ENCODE measurements at regions not wholly inside any gene's neighbourhood (a gene's known extent, or its start where the extent isn't known, plus 50 kb on each side); places are given as distances from the start of the nearest gene placed in this dataset.

DNA sequence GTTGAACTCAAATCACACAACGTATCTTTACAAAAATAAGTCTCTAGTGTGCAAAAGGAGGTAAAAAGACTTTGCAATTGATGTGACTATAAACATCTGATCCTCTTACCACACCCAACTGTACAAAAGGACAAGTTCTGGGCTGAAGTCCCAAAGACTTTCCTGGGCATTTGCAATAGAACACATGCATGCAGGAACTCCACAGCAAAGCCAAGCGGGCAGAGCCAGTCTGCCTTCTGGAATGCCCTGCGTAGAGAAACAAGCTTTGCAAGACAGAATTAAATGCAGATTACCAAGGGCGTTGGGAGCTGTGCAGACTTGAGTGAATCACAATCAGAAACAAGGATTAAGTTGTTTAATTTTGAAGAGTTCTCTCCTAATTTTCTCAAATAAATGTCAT lies 208.4 kb upstream of the ZNF521 start:
- no peak for TF ChIP-seq EZH2 (IDR thresholded peaks at IDR 0.05; ENCODE audit: insufficient read depth, poor library complexity, severe bottlenecking)
- no peak for TF ChIP-seq EZH2phosphoT487 (IDR thresholded peaks at IDR 0.05; ENCODE audit: insufficient read depth, low read depth)

Measured in GM23248 (cell line).